GM21825 (cell line): ENCODE measurements at regions not wholly inside any gene's neighbourhood (a gene's known extent, or its start where the extent isn't known, plus 50 kb on each side); places are given as distances from the start of the nearest gene placed in this dataset.
"Not testable (repeated sequence)": the region's sequence is repeated elsewhere in the genome, so short reads cannot be mapped to it uniquely, and the experiment has no call there.

Experiments used
- ATAC-seq: cut with Tn5 transposase; IDR thresholded peaks from one replicate; pipeline ENCODE4 v1.9.1; 2021; ENCODE audit warnings: mild to moderate bottlenecking, moderate library complexity; ENCODE audit not compliant: unreplicated experiment

- ATAC-seq, result no peak
Measured at GRCh38 chrX:4182408-4182806, 469.0 kb upstream of the PRKX start.

GRCh38 chrX:4181782-4182407, 468.4 kb upstream of the PRKX start:
- no peak for ATAC-seq

- no peak for ATAC-seq
Measured at GRCh38 chrX:4179031-4179430, 465.6 kb upstream of the PRKX start.

GRCh38 chrX:4175221-4175620, 461.8 kb upstream of the PRKX start:
- ATAC-seq, result no peak

DNA sequence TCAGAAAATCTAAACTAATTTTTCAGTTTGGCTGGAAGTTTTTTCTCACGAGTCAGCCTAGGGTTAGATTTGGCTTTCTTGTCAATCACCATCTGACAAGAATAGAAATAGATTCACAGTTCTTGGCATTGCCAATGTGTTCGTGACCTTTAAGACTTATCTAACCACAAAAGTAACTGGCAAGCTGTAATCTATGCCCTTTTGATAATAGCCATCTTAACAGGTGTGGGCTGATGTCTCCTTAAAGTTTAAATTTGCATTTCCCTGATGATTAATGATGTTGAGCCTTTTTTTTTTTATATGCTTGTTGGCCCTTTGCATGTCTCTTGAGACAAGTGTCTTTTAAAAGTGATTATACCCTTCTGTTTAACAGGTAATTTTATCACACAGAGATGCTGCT, 460.3 kb upstream of the PRKX start:
- no peak for ATAC-seq

DNA sequence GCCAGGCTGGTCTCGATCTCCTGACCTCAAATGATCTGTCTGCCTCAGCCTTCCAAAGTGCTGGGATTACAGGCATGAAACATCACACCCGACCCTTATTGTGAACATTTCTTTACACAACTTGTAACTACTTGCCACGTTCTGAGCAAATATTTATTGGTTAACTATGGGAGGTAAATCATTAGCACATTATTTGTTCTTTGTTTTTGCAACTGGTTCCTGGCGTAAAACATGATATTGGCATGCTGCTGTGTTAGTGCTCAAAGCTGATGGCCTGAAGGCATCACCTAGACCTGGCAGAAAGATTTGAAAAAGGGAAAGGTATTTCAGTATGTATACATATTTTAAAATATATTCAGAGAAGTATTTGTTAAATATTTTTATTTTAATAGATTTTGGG, 438.3 kb upstream of the PRKX start:
- no peak for ATAC-seq

GRCh38 chrX:4150259-4150658, 436.8 kb upstream of the PRKX start:
- no peak for ATAC-seq

DNA sequence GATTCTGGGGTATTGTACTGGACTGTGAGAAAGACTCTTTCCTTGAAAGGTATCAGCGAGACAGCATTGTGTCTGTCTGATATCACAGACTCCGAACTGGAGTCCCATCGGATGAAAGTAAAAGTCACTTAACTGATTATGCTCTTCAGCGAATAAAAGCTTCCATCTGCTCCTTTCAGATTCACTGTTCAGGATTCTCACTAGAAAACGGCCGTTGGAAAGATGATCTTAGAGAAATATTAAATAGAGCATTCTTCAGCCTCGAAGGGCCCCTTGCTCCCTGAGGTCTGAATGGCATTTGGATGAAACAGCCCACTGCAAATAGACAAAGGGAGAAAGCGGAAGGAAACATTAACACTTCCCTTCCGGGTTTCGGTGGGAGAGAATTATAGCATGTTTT, 416.2 kb upstream of the PRKX start:
- ATAC-seq, result no peak

- ATAC-seq, result no peak
Measured at GRCh38 chrX:4118666-4119530, 405.4 kb upstream of the PRKX start.

GRCh38 chrX:4110964-4111363, 397.5 kb upstream of the PRKX start:
- ATAC-seq, result no peak

DNA sequence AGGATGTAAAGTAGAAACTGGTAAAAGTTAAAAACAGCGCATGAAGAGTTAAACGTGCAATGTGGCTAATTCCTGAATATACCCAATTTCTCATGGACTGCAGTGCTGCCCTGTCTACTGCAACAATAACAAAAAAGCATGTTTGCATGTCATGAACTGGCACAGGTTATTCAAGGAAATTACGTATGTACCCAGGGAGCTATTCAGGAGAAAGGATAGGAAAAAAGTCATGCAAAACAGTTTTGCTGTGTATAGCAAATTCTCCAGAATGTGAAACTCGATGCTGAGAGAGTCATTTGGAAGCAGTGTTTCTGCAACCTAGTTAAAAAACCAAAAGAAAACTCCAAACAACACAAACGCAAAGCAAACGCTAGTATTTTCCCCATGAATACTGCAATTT, 381.5 kb upstream of the PRKX start:
- ATAC-seq, result no peak

GRCh38 chrX:4091046-4091760, 377.8 kb upstream of the PRKX start:
- ATAC-seq, result no peak

DNA sequence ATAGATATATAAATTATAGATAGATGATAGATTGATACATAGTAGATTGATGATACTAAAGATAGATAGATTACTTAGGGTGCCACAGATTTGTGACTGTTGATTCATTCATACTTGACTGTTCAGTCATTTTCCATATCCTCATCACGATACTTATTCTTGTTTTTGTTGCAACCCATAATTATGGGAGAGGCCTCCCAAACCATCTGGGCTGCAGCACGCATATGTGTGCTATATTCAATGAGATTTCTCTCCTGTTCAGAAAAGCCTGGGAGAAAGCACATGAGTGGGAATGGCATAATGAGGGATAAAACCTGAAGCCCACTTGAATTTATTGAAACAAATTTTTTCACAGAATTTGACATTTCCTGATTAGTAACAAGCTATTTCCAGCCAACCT, 346.4 kb upstream of the PRKX start:
- ATAC-seq, result no peak

DNA sequence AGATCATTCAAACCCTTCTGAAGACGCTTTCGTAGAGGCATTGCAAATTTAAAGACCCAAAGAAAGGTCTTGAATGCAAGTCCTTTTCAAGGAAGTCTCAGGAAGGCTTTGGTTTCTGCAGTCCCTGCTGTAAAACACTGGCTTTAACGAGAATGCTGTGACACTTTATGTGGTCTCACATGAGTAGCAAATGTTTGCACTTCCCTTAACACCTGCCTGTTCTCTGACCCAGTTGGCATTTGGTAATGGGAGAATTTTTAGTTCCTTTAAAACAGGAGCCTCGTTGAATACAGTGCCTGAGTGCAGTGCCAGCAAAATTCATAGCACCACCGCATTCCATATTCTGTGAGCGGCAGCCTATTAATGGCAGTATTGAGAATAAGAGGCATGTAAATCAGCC, 330.5 kb upstream of the PRKX start:
- ATAC-seq, result no peak

DNA sequence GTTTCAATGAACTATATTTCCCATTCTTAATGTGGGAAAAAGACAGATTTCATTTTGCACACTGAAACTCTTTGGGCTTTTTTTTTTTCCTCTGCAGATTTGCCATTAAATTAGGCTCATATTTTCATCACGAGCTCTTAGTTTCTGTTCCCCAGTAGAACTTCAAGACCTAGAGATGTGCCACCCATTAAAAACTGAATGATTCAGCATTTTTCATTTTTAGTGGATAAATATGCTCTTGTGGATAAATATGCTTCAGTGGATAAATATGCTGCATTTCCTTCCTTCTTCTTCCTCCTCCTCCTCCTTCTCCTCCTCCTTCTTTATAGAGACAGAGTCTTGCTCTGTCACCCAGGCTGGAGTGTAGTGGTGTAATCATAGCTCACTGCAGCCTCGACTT, 322.4 kb upstream of the PRKX start:
- no peak for ATAC-seq

GRCh38 chrX:4028151-4028550, 314.7 kb upstream of the PRKX start:
- no peak for ATAC-seq

- ATAC-seq, result no peak
Measured at GRCh38 chrX:4005281-4005680, 291.8 kb upstream of the PRKX start.

GRCh38 chrX:4004822-4005221, 291.4 kb upstream of the PRKX start:
- ATAC-seq, result no peak

GRCh38 chrX:3994315-3994714, 280.9 kb upstream of the PRKX start:
- no peak for ATAC-seq

GRCh38 chrX:3990569-3990968, 277.1 kb upstream of the PRKX start:
- ATAC-seq, result no peak

DNA sequence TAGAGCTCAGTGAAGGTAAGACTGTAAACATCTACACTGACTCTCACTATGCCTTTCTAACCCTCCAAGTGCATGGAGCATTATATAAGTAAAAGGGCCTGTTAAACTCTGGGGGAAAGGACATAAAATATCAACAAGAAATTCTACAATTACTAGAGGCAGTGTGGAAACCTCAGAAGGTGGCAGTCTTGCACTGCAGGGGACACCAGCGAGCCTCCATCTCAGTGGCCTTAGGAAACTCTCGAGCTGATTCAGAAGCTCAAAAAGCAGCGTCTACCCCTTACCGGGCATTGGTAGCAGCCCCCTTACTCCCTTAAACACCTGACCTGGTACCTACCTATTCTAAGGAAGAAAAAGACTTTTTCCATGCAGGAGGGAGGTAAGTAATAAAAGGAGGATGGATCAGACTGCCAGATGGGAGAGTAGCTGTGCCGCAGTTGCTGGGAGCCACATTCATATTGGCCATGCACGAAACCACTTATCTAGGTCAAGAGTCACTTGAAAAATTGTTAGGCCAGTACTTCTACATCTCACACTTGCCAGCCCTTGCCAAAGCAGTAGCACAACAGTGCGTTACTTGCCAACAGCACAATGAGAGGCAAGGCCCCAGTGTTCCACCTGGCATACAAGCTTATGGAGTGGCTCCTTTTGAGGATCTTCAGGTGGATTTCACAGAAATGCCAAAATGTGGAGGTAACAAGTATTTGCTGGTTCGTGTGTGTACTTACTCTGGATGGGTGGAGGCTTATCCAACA, 258.8 kb upstream of the PRKX start:
- ATAC-seq, result not testable (repeated sequence)
